Panc1 (cell line): ENCODE measurements at regions not wholly inside any gene's neighbourhood (a gene's known extent, or its start where the extent isn't known, plus 50 kb on each side); places are given as distances from the start of the nearest gene placed in this dataset.

Experiments
- POLR2AphosphoS5 ChIP-seq: IDR thresholded peaks from 2 replicates; pipeline ENCODE4 v1.6.1; 2012; ENCODE audit warnings: mild to moderate bottlenecking, low read depth, low read length, moderate library complexity
- TCF7L2 ChIP-seq: IDR thresholded peaks from 2 replicates; pipeline ENCODE4 v1.6.1; 2011; ENCODE audit warnings: mild to moderate bottlenecking, low read depth, low read length, inconsistent platforms
- TF ChIP-seq, protein P1 (sequence below): fragments of 450-650 bp; IDR thresholded peaks from 2 replicates; pipeline ENCODE4 v1.5.1; 2017; ENCODE audit warnings: mild to moderate bottlenecking
- TF ChIP-seq, protein P2 (sequence below), 2 experiments: IDR thresholded peaks; 2 replicates each; pipeline ENCODE4 v1.6.1; 2011 to 2012; ENCODE audit warnings: low read depth in 2 of 2, control low read depth in 1 of 2, low read length in 1 of 2, mild to moderate bottlenecking in 1 of 2, moderate library complexity in 1 of 2; ENCODE audit not compliant: insufficient read depth in 1 of 2

DNA sequence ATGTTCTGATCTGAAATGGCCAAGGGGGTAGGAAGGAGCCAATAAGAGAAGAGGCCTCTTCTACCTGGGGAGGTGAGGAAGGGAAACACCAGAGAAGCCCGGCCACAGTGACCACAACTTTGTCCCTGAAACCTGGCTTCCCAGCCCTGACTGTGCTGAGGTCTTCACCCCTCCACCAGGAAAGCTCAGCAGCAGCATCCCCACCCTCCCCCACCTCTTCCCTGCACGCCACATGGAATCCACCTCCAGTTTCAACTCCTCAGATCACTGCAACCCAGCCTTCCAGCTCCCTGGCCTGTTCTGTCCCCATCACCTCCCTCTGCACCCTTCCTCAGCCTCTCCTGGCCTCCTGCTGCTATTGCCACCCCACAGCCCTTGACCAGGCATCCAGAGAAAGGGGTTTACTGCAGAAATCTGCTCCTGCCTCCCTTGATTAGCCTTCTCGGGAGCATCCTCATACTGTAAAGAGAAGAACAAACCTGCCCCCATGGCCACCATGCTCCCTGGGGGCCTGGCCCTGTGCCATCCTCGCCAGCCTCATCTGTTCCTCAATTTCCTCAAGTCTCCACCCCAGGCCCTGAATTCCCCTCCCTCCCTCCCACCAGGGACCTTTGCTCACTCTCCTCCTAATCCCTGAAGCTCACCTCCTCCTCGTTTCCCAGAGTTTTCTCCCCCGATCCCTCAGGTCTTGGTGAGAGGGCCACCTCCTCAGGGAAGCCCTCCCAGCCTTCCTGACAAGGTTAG lies 450.9 kb downstream of the MATN1 start:
- TF ChIP-seq POLR2AphosphoS5 (no peak), TCF7L2 (no peak)
- TF ChIP-seq, protein P1, sequence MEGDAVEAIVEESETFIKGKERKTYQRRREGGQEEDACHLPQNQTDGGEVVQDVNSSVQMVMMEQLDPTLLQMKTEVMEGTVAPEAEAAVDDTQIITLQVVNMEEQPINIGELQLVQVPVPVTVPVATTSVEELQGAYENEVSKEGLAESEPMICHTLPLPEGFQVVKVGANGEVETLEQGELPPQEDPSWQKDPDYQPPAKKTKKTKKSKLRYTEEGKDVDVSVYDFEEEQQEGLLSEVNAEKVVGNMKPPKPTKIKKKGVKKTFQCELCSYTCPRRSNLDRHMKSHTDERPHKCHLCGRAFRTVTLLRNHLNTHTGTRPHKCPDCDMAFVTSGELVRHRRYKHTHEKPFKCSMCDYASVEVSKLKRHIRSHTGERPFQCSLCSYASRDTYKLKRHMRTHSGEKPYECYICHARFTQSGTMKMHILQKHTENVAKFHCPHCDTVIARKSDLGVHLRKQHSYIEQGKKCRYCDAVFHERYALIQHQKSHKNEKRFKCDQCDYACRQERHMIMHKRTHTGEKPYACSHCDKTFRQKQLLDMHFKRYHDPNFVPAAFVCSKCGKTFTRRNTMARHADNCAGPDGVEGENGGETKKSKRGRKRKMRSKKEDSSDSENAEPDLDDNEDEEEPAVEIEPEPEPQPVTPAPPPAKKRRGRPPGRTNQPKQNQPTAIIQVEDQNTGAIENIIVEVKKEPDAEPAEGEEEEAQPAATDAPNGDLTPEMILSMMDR = no peak
- TF ChIP-seq, protein P2, sequence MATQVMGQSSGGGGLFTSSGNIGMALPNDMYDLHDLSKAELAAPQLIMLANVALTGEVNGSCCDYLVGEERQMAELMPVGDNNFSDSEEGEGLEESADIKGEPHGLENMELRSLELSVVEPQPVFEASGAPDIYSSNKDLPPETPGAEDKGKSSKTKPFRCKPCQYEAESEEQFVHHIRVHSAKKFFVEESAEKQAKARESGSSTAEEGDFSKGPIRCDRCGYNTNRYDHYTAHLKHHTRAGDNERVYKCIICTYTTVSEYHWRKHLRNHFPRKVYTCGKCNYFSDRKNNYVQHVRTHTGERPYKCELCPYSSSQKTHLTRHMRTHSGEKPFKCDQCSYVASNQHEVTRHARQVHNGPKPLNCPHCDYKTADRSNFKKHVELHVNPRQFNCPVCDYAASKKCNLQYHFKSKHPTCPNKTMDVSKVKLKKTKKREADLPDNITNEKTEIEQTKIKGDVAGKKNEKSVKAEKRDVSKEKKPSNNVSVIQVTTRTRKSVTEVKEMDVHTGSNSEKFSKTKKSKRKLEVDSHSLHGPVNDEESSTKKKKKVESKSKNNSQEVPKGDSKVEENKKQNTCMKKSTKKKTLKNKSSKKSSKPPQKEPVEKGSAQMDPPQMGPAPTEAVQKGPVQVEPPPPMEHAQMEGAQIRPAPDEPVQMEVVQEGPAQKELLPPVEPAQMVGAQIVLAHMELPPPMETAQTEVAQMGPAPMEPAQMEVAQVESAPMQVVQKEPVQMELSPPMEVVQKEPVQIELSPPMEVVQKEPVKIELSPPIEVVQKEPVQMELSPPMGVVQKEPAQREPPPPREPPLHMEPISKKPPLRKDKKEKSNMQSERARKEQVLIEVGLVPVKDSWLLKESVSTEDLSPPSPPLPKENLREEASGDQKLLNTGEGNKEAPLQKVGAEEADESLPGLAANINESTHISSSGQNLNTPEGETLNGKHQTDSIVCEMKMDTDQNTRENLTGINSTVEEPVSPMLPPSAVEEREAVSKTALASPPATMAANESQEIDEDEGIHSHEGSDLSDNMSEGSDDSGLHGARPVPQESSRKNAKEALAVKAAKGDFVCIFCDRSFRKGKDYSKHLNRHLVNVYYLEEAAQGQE (IDR thresholded peaks at IDR 0.05; ENCODE audit: insufficient read depth in 1 of 2, low read depth in 2 of 2, low read length in 1 of 2) = no peak
